ENCODE measurements at regions not wholly inside any gene's neighbourhood (a gene's known extent, or its start where the extent isn't known, plus 50 kb on each side); places are given as distances from the start of the nearest gene placed in this dataset.
A peak's percentile ranks its signal among the peaks of the same experiment; 100 is the strongest.

- Mint-ChIP-seq H3K4me3 (no peak overlapping the region), H3K9me3 (no peaks in the 10 kb centered on the region), H3K36me3 (no peaks in the 10 kb centered on the region), H3K4me1 (peaks cover 12% of the 10 kb centered on the region), H3K27ac (peak overlapping the region; percentile 47), H3K27me3 (ENCODE audit: insufficient read depth, low read depth) (no peaks in the 10 kb centered on the region)
- Histone ChIP-seq H3K27me3 (no peaks in the 10 kb centered on the region), H3K4me3 (no peak overlapping the region), H3K4me1 (peaks cover 12% of the 10 kb centered on the region), H3K36me3 (no peaks in the 10 kb centered on the region), H2AFZ (replicated peaks) (no peak overlapping the region), H3K4me2 (no peak overlapping the region), H3K79me2 (ENCODE audit: low read depth) (no peaks in the 10 kb centered on the region), H3K9me3 (ENCODE audit: low read depth) (no peaks in the 10 kb centered on the region), H3F3A (ENCODE audit: low read depth) (no peaks in the 10 kb centered on the region), H3K9ac (no peak overlapping the region), H4K20me1 (ENCODE audit: low read depth) (no peaks in the 10 kb centered on the region), H3K27ac (no peak overlapping the region)
- DNase-seq (ENCODE audit: low spot score): no peak
- TF ChIP-seq EZH2phosphoT487 (IDR thresholded peaks at IDR 0.05) (no peak), EZH2 (IDR thresholded peaks at IDR 0.05) (no peak), CTCF (IDR thresholded peaks at IDR 0.05) (no peak)
Measured at GRCh38 chr2:4445821-4446220, 742.4 kb downstream of the DCDC2C start.

- no peaks in the 10 kb centered on the region for H3K4me1 ChIP-seq
- H3K9me3 Mint-ChIP-seq: peaks cover 2% of the 10 kb centered on the region
- H3K27me3 ChIP-seq: no peaks in the 10 kb centered on the region
- H3K4me3 ChIP-seq: no peak overlapping the region
- no peak overlapping the region for H3K9ac ChIP-seq
- no peaks in the 10 kb centered on the region for H3K9me3 ChIP-seq (ENCODE audit: low read depth)
- no peaks in the 10 kb centered on the region for H3K79me2 ChIP-seq (ENCODE audit: low read depth)
- no peaks in the 10 kb centered on the region for H3K27me3 Mint-ChIP-seq (ENCODE audit: insufficient read depth, low read depth)
- no peak overlapping the region for H3K27ac ChIP-seq
- no peak overlapping the region for H3K4me2 ChIP-seq
- H3K4me1 Mint-ChIP-seq: no peaks in the 10 kb centered on the region
- no peaks in the 10 kb centered on the region for H4K20me1 ChIP-seq (ENCODE audit: low read depth)
- no peaks in the 10 kb centered on the region for H3K36me3 Mint-ChIP-seq
- no peaks in the 10 kb centered on the region for H3K36me3 ChIP-seq
- H3K27ac Mint-ChIP-seq: no peak overlapping the region
- H3K4me3 Mint-ChIP-seq: no peak overlapping the region
- TF ChIP-seq CTCF (IDR thresholded peaks at IDR 0.05): no peak
- no peak for TF ChIP-seq EZH2 (IDR thresholded peaks at IDR 0.05)
- no peak for TF ChIP-seq EZH2phosphoT487 (IDR thresholded peaks at IDR 0.05)
- H3F3A ChIP-seq (ENCODE audit: low read depth): no peaks in the 10 kb centered on the region
- peak overlapping the region; percentile 76 for H2AFZ ChIP-seq (replicated peaks)
- no peak for DNase-seq (ENCODE audit: low spot score)
Measured at GRCh38 chr2:4454907-4455306, 751.5 kb downstream of the DCDC2C start.

GRCh38 chr2:4455486-4456155 lies 752.2 kb downstream of the DCDC2C start:
- DNase-seq (ENCODE audit: low spot score): no peak
- H3K9me3 Mint-ChIP-seq: peaks cover 2% of the 10 kb centered on the region
- Histone ChIP-seq H3K4me2 (no peak overlapping the region), H3K36me3 (no peaks in the 10 kb centered on the region), H3K27me3 (no peaks in the 10 kb centered on the region), H2AFZ (replicated peaks) (no peak overlapping the region), H3K9me3 (ENCODE audit: low read depth) (no peaks in the 10 kb centered on the region), H3K9ac (no peak overlapping the region), H3K4me3 (no peak overlapping the region), H3K4me1 (no peaks in the 10 kb centered on the region), H3K79me2 (ENCODE audit: low read depth) (no peaks in the 10 kb centered on the region), H3F3A (ENCODE audit: low read depth) (no peaks in the 10 kb centered on the region), H4K20me1 (ENCODE audit: low read depth) (no peaks in the 10 kb centered on the region), H3K27ac (no peak overlapping the region)
- no peaks in the 10 kb centered on the region for H3K36me3 Mint-ChIP-seq
- no peak overlapping the region for H3K27ac Mint-ChIP-seq
- no peak overlapping the region for H3K4me3 Mint-ChIP-seq
- no peaks in the 10 kb centered on the region for H3K27me3 Mint-ChIP-seq (ENCODE audit: insufficient read depth, low read depth)
- no peaks in the 10 kb centered on the region for H3K4me1 Mint-ChIP-seq
- TF ChIP-seq CTCF (IDR thresholded peaks at IDR 0.05) (no peak), EZH2phosphoT487 (IDR thresholded peaks at IDR 0.05) (no peak), EZH2 (IDR thresholded peaks at IDR 0.05) (no peak)

All from neural progenitor cell (in vitro differentiated cells).